ENCODE measurements at regions not wholly inside any gene's neighbourhood (a gene's known extent, or its start where the extent isn't known, plus 50 kb on each side); places are given as distances from the start of the nearest gene placed in this dataset.

DNA sequence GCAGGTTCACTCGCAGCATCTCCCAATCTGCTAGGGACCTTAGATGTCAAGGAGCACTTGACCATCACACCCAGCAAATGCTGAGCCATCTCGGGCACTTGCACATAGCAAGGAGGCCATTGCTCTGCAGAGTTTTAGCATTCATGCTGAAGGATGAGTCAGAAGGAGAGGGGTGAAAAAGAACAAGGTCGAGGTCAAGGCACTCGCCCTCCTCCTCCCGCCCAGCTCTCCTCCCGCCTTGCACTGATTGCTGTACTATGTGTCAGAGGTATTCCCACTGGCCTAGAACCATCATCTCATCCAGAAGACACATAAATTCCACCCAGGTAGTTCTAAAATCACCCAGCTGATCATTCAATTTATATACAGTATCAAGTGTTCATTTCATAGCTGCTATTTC, 255.1 kb upstream of the SP4 start:
- 69 to 73% methylated on average over 6 of the region's 6 CpGs for WGBS, 2 donors
- H3K4me3 ChIP-seq (ENCODE audit: low read depth in 1 of 2, low read length in 2 of 2) = no peak overlapping the region
- peaks cover 0 to 4% of the 10 kb centered on the region in 2 donors for H3K27me3 ChIP-seq (ENCODE audit: control insufficient read depth in 1 of 2, insufficient read depth in 2 of 2, low read length in 2 of 2)
- no peak overlapping the region for H3K27ac ChIP-seq (ENCODE audit: low read depth in 2 of 2, low read length in 1 of 2)
- no peaks in the 10 kb centered on the region for H3K9me3 ChIP-seq (ENCODE audit: control insufficient read depth in 2 of 2, insufficient read depth in 1 of 2, low read depth in 1 of 2, low read length in 1 of 2)
- H3K4me1 ChIP-seq (ENCODE audit: control insufficient read depth in 2 of 2, insufficient read depth in 2 of 2, low read length in 1 of 2) = no peaks in the 10 kb centered on the region
- H3K36me3 ChIP-seq (ENCODE audit: control insufficient read depth in 2 of 2, insufficient read depth in 2 of 2, low read length in 1 of 2) = no peaks in the 10 kb centered on the region

- WGBS, 2 donors = 59 to 75% methylated on average over 1 of the region's 1 CpG
- H3K4me1 ChIP-seq (ENCODE audit: control insufficient read depth in 2 of 2, insufficient read depth in 2 of 2, low read length in 1 of 2) = no peaks in the 10 kb centered on the region
- H3K36me3 ChIP-seq (ENCODE audit: control insufficient read depth in 2 of 2, insufficient read depth in 2 of 2, low read length in 1 of 2) = no peaks in the 10 kb centered on the region
- no peaks in the 10 kb centered on the region for H3K9me3 ChIP-seq (ENCODE audit: control insufficient read depth in 2 of 2, insufficient read depth in 1 of 2, low read depth in 1 of 2, low read length in 1 of 2)
- H3K27me3 ChIP-seq (ENCODE audit: control insufficient read depth in 1 of 2, insufficient read depth in 2 of 2, low read length in 2 of 2) = peaks cover 0 to 4% of the 10 kb centered on the region in 2 donors
- H3K4me3 ChIP-seq (ENCODE audit: low read depth in 1 of 2, low read length in 2 of 2) = no peak overlapping the region
- H3K27ac ChIP-seq (ENCODE audit: low read depth in 2 of 2, low read length in 1 of 2) = no peak overlapping the region
Observed at GRCh38 chr7:21173436-21173835, 254.4 kb upstream of the SP4 start.

DNA sequence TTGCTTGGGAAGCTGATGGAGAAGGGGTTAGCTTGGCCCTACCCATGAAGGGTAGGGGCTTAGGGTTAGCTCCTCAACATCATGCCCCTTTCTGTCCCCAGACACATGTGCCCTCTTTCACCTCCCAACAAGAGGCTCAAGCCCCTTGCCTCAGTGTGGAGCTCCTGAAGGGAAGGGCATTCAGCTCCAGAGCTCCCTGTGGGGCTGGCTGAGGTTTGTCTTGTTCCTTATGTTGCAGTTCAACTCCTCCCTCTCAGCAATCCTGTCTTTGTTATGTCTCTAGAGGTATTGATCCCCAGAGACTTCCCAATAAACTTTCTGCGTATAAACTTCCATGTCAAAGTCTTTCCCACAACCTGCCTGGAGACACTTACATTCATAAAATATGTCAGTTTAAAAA, 252.2 kb upstream of the SP4 start:
- no peaks in the 10 kb centered on the region for H3K4me1 ChIP-seq (ENCODE audit: control insufficient read depth in 2 of 2, insufficient read depth in 2 of 2, low read length in 1 of 2)
- H3K27me3 ChIP-seq (ENCODE audit: control insufficient read depth in 1 of 2, insufficient read depth in 2 of 2, low read length in 2 of 2) = no peaks in the 10 kb centered on the region
- WGBS, 2 donors = 69 to 83% methylated on average over 1 of the region's 1 CpG
- H3K9me3 ChIP-seq (ENCODE audit: control insufficient read depth in 2 of 2, insufficient read depth in 1 of 2, low read depth in 1 of 2, low read length in 1 of 2) = no peaks in the 10 kb centered on the region
- no peak overlapping the region for H3K27ac ChIP-seq (ENCODE audit: low read depth in 2 of 2, low read length in 1 of 2)
- H3K36me3 ChIP-seq (ENCODE audit: control insufficient read depth in 2 of 2, insufficient read depth in 2 of 2, low read length in 1 of 2) = no peaks in the 10 kb centered on the region
- no peak overlapping the region for H3K4me3 ChIP-seq (ENCODE audit: low read depth in 1 of 2, low read length in 2 of 2)

- Histone ChIP-seq H3K9me3 (ENCODE audit: control insufficient read depth in 2 of 2, insufficient read depth in 1 of 2, low read depth in 1 of 2, low read length in 1 of 2) (no peaks in the 10 kb centered on the region), H3K4me1 (ENCODE audit: control insufficient read depth in 2 of 2, insufficient read depth in 2 of 2, low read length in 1 of 2) (no peaks in the 10 kb centered on the region), H3K4me3 (ENCODE audit: low read depth in 1 of 2, low read length in 2 of 2) (no peak overlapping the region), H3K27ac (ENCODE audit: low read depth in 2 of 2, low read length in 1 of 2) (no peak overlapping the region), H3K36me3 (ENCODE audit: control insufficient read depth in 2 of 2, insufficient read depth in 2 of 2, low read length in 1 of 2) (no peaks in the 10 kb centered on the region), H3K27me3 (ENCODE audit: control insufficient read depth in 1 of 2, insufficient read depth in 2 of 2, low read length in 2 of 2) (no peaks in the 10 kb centered on the region)
- WGBS, 2 donors = 62 to 63% methylated on average over 6 of the region's 6 CpGs
Observed at GRCh38 chr7:21184942-21185652, 242.8 kb upstream of the SP4 start.

DNA sequence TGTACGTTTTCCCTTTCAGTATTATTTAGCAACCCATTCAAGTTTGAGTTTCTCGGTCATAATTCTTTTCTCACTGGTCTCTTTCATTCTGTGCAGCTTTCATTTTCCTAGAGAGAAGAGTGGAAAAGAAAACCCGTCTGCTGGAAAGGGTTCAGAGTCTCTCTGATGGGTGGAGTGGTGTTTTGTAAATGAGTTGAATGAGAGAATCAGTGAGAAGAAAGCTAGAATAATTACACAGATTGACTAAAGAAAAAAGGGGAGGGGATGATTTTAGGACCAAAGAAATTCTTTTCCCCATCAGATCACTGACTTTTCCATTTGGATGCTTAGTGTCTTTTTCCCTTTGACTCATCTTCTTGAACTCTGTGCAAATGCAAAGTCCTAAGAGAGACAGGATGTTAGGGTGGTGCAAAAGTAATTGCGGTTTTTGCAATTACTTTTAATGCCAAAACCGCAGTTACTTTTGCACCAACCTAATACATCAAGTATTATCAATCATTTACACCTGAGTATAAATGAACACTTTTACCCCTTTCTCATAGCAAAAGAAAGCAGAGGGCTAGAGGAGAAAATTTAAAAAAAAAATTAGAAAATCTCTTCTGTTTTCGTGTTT, 242.1 kb upstream of the SP4 start:
- 78% methylated on average over 6 of the region's 6 CpGs for WGBS, 2 donors
- Histone ChIP-seq H3K27ac (ENCODE audit: low read depth in 2 of 2, low read length in 1 of 2) (no peak overlapping the region), H3K4me3 (ENCODE audit: low read depth in 1 of 2, low read length in 2 of 2) (no peak overlapping the region), H3K36me3 (ENCODE audit: control insufficient read depth in 2 of 2, insufficient read depth in 2 of 2, low read length in 1 of 2) (no peaks in the 10 kb centered on the region), H3K27me3 (ENCODE audit: control insufficient read depth in 1 of 2, insufficient read depth in 2 of 2, low read length in 2 of 2) (no peaks in the 10 kb centered on the region), H3K4me1 (ENCODE audit: control insufficient read depth in 2 of 2, insufficient read depth in 2 of 2, low read length in 1 of 2) (no peaks in the 10 kb centered on the region), H3K9me3 (ENCODE audit: control insufficient read depth in 2 of 2, insufficient read depth in 1 of 2, low read depth in 1 of 2, low read length in 1 of 2) (no peaks in the 10 kb centered on the region)

DNA sequence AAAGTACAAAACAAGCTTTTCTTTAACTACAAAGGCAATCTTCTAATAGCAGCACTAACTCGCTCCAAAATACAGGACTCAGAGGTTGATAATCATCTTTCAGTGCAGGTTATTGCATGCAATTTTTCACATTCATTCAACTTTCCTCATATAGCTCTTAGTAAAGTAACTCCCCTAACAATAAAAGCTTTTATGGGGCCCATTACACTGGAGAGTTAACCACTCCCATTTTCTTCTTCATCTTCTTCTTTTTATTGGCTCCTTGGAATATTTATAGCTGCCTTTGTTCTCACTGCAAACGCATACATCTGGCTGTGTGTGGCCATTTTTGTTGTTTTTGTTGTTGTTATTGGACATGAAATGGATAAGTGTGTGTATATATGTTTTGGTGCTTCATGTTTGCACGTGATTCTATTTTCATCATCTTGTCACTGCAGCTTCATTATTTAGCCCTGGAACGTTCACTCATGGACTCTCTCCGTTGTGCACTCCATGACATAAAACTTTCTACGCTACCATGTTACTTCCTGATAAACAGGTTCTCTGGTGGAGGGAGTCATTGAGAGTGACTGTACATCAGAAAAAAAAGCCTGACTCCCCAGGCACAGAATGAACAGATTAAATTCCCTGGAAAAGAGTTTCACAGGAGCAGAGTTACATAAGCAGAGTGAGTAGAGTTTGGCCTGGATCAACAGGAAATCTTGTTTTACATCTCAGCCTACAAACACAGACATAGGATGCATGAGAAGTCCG, 236.4 kb upstream of the SP4 start:
- Histone ChIP-seq H3K27me3 (ENCODE audit: control insufficient read depth in 1 of 2, insufficient read depth in 2 of 2, low read length in 2 of 2) (no peaks in the 10 kb centered on the region), H3K36me3 (ENCODE audit: control insufficient read depth in 2 of 2, insufficient read depth in 2 of 2, low read length in 1 of 2) (no peaks in the 10 kb centered on the region), H3K4me3 (ENCODE audit: low read depth in 1 of 2, low read length in 2 of 2) (no peak overlapping the region), H3K4me1 (ENCODE audit: control insufficient read depth in 2 of 2, insufficient read depth in 2 of 2, low read length in 1 of 2) (no peaks in the 10 kb centered on the region), H3K27ac (ENCODE audit: low read depth in 2 of 2, low read length in 1 of 2) (no peak overlapping the region), H3K9me3 (ENCODE audit: control insufficient read depth in 2 of 2, insufficient read depth in 1 of 2, low read depth in 1 of 2, low read length in 1 of 2) (no peaks in the 10 kb centered on the region)
- WGBS, 2 donors = 61 to 63% methylated on average over 7 of the region's 7 CpGs

DNA sequence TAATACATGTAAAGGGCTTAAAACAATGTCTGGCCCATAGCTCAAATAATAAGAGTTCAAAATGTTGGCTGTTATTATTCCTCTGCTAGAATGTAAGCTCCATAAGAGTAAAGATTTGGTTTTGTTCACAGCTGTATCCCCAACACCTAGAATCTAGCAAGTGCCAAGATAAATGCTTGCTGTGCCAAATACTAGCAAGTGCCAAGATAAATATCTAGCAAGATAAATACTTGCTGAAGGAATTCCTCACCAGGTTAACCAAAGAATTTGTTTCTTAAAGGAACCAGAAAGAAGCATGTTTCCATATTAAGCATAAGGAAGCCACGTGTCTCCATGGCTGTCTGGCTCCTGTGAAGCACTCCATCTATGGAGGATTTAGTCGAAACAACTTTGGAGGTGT, 235.2 kb upstream of the SP4 start:
- no peaks in the 10 kb centered on the region for H3K36me3 ChIP-seq (ENCODE audit: control insufficient read depth in 2 of 2, insufficient read depth in 2 of 2, low read length in 1 of 2)

GRCh38 chr7:21193895-21194294, 234.0 kb upstream of the SP4 start:
- Histone ChIP-seq H3K4me3 (ENCODE audit: low read depth in 1 of 2, low read length in 2 of 2) (no peak overlapping the region), H3K9me3 (ENCODE audit: control insufficient read depth in 2 of 2, insufficient read depth in 1 of 2, low read depth in 1 of 2, low read length in 1 of 2) (no peaks in the 10 kb centered on the region), H3K27me3 (ENCODE audit: control insufficient read depth in 1 of 2, insufficient read depth in 2 of 2, low read length in 2 of 2) (no peaks in the 10 kb centered on the region), H3K4me1 (ENCODE audit: control insufficient read depth in 2 of 2, insufficient read depth in 2 of 2, low read length in 1 of 2) (no peaks in the 10 kb centered on the region), H3K27ac (ENCODE audit: low read depth in 2 of 2, low read length in 1 of 2) (no peak overlapping the region), H3K36me3 (ENCODE audit: control insufficient read depth in 2 of 2, insufficient read depth in 2 of 2, low read length in 1 of 2) (no peaks in the 10 kb centered on the region)
- WGBS, 2 donors = 71 to 84% methylated on average over 2 of the region's 2 CpGs

More for the DNA sequence above, 235.2 kb upstream of the SP4 start:
- Histone ChIP-seq H3K4me3 (ENCODE audit: low read depth in 1 of 2, low read length in 2 of 2) (no peak overlapping the region), H3K27ac (ENCODE audit: low read depth in 2 of 2, low read length in 1 of 2) (no peak overlapping the region), H3K27me3 (ENCODE audit: control insufficient read depth in 1 of 2, insufficient read depth in 2 of 2, low read length in 2 of 2) (no peaks in the 10 kb centered on the region), H3K9me3 (ENCODE audit: control insufficient read depth in 2 of 2, insufficient read depth in 1 of 2, low read depth in 1 of 2, low read length in 1 of 2) (no peaks in the 10 kb centered on the region), H3K4me1 (ENCODE audit: control insufficient read depth in 2 of 2, insufficient read depth in 2 of 2, low read length in 1 of 2) (no peaks in the 10 kb centered on the region)
- 37 to 42% methylated on average over 2 of the region's 2 CpGs for WGBS, 2 donors

GRCh38 chr7:21194936-21195335, 232.9 kb upstream of the SP4 start:
- Histone ChIP-seq H3K9me3 (ENCODE audit: control insufficient read depth in 2 of 2, insufficient read depth in 1 of 2, low read depth in 1 of 2, low read length in 1 of 2) (no peaks in the 10 kb centered on the region), H3K27me3 (ENCODE audit: control insufficient read depth in 1 of 2, insufficient read depth in 2 of 2, low read length in 2 of 2) (no peaks in the 10 kb centered on the region), H3K27ac (ENCODE audit: low read depth in 2 of 2, low read length in 1 of 2) (no peak overlapping the region), H3K4me3 (ENCODE audit: low read depth in 1 of 2, low read length in 2 of 2) (no peak overlapping the region), H3K4me1 (ENCODE audit: control insufficient read depth in 2 of 2, insufficient read depth in 2 of 2, low read length in 1 of 2) (no peaks in the 10 kb centered on the region), H3K36me3 (ENCODE audit: control insufficient read depth in 2 of 2, insufficient read depth in 2 of 2, low read length in 1 of 2) (no peaks in the 10 kb centered on the region)
- 86 to 87% methylated on average over 4 of the region's 4 CpGs for WGBS, 2 donors
